GM21381 (cell line): ENCODE measurements at regions not wholly inside any gene's neighbourhood (a gene's known extent, or its start where the extent isn't known, plus 50 kb on each side); places are given as distances from the start of the nearest gene placed in this dataset.
"Not testable (repeated sequence)": the region's sequence is repeated elsewhere in the genome, so short reads cannot be mapped to it uniquely, and the experiment has no call there.

Experiments
- ATAC-seq: cut with Tn5 transposase; IDR thresholded peaks from one replicate; pipeline ENCODE4 v1.9.1; 2021; ENCODE audit warnings: mild to moderate bottlenecking, moderate library complexity; ENCODE audit not compliant: unreplicated experiment

DNA sequence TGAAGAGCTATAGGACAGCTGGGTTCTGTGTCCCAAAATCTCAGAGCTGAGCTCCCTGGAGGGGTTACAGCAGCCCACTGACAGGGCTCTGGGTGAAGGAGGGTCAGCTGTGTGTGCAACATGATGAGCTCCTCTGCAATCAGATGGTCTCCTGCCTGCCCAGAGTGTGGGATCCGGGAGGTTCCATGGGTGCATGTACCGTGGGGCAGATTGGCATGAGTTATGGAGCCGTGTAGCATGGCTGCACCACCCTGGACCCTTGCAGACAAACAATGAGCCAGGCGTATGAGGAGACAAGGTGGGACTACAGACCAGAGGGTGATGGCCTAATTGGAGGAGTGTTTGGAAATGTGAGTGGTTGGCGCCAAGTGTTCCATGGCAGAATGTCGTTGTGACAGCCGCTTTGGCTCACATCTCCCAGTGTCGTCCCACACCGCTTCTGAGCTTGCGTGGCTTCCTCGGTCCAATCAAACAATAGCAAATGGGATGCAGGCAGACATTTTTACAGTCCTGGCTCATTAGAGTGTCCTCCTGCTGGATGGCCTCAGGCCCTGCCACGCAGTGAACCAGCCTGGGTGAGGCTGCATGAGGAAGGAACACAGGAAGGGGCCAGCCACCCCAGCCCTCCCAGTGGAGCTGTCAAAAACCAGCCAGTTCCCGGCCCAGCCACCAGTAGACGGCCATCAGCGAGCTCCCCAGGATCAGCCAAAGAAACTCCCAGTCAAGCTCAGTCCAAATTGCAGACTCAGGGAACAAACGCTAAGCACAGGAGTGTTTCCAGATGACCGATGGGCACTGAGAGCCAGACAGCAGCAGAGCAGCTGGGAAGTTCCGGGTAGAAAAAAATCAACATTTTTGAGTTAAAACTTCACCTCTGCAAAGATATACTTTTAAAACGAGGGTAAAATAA, 1066.9 kb downstream of the BRD1 start:
- no peak for ATAC-seq

DNA sequence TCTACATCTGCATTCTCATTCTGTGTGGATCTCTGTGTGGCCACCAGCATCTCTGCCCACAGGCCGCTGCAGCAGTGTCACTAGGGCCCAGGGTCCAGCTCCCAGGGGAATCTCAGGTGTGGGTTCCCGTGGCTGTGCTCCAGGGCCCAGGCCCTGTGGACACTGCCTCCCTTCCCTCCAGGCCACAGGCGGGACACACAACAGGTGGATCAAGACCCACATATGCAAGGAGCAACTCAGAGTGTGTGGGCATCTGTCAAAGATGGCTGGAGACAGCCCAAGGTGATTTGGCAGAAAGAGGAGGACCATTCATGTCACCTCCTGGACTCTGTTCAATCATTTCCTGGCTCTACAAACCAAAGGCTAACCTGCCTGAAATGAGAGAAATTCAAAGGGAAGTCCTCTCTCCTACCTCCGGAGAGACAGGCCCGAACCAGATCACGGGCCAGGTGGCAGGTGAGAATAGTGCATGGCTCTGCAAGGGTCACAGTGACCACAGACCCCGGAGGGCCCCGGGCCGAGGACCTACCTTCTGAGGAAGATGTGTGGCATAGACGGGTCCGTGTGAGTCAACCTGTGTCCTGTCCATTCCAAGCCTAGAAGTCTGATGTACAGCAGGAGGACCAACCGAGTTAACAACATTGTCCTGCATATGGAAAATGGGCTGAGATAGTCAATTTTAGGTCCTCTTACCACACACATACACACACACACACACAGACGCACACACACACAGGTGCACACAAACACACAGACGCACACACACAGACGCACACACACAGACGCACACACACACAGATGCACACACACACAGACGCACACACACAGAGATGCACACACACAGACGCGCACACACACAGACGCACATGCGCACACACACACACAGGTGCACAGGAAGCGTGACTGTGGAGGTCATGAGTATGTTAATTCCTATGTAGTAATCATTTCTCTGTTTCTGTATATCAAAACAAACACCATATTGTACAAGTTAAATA, 1068.5 kb downstream of the BRD1 start:
- no peak for ATAC-seq

DNA sequence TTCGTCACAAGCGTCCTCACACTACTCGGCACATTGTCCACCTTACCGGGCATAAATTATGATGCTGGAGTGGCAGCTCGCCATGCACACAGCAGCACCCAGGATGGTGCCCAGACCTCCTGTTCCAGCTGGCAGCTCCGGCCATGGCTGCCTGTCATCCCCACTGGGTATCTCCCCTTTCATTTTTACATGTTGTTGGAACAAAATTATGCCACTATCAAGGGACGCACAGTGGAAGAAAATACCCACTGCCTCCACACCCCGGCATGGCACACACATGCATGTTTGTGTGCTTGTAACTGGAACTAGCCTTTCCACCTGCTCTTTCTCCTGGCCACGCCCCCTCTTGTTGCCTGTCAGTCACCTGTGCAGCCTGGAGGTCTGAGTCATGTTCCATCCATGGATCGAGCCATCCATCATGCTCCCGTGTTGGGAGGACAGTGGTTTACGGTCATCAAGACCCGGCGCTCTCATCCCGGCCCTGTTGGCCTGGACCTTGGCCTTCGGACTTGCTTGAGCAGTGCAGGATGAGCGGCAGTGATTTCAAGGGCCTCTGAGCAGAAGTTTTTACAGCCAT, 1069.6 kb downstream of the BRD1 start:
- ATAC-seq, result no peak

DNA sequence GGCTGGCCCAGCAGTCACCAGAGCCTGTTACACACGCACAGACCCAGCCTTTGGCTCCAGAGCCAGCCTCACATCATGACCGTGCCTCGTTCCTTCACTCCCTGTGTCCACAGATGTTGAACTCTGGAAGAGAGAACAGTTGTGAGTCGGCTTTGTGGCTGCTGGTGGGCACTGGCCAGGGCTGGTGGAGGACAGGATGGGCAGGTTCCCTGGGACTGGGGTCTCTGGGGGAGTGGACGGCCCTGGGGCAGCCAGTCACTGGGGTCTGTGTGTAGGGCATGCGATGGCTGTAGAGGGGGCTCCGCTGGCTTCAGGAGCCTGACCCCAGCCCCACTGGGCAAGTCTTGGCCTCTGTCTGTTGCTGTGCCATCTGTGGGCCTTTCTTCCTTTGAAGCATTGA, 1070.1 kb downstream of the BRD1 start:
- no peak for ATAC-seq

DNA sequence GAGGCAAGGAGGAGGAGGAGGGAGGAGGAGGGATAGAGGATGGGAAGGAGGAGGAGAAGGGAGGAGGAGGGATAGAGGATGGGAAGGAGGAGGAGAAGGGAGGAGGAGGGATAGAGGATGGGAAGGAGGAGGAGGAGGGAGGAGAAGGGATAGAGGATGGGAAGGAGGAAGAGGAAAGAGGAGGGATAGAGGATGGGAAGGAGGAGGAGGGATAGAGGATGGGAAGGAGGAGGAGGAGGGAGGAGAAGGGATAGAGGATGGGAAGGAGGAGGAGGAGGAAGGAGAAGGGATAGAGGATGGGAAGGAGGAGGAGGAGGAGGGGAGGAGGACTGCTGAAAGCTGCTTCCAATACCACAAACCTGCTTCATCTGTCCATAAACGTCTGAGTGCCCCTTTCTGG, 1070.5 kb downstream of the BRD1 start:
- not testable (repeated sequence) for ATAC-seq

DNA sequence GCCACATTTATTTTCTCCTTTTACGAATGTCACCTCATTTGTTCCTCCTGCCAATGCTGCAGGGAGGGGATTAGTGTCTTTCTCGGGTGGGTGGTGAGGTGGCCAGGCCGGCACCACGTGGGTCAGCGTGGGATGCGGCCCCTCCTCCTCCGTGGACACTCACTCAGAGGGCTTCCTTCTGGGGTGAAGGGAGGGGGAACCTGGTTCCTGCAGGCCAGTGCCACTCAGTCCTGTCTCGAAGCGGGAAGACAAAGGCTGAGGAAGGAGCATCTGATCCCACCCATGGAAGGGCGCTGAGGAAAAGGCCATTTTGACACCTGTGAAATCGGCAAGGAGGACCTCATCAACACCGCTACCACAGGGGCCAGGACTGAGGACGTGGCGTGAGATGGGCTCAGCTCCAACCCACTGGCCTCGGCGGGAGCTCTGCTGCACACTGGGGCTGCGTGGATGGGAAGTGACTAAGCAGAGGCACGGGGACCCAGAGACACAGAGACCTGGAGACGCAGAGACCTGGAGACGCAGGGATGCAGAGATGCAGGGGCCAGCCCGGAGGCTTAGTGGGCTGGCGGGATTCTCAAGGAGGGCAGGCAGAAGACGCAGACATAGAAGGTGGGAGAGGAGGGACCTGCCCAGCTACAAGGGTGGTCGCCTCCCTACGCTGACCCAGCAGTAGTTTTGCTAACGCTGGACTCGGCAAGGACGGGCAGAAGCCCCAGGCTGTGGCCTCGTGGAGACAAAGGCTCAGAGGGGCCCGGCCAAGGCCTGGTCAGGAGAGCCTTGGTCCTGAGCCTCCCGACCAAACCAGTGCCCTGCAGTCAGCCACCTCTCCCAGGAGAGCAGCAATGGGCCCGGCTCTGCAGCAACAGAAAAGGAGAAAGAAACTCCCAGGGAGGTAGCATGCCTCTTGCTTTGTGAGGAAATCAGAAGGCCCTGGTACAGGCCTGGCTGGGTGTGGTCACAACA, 1071.2 kb downstream of the BRD1 start:
- ATAC-seq, result no peak

DNA sequence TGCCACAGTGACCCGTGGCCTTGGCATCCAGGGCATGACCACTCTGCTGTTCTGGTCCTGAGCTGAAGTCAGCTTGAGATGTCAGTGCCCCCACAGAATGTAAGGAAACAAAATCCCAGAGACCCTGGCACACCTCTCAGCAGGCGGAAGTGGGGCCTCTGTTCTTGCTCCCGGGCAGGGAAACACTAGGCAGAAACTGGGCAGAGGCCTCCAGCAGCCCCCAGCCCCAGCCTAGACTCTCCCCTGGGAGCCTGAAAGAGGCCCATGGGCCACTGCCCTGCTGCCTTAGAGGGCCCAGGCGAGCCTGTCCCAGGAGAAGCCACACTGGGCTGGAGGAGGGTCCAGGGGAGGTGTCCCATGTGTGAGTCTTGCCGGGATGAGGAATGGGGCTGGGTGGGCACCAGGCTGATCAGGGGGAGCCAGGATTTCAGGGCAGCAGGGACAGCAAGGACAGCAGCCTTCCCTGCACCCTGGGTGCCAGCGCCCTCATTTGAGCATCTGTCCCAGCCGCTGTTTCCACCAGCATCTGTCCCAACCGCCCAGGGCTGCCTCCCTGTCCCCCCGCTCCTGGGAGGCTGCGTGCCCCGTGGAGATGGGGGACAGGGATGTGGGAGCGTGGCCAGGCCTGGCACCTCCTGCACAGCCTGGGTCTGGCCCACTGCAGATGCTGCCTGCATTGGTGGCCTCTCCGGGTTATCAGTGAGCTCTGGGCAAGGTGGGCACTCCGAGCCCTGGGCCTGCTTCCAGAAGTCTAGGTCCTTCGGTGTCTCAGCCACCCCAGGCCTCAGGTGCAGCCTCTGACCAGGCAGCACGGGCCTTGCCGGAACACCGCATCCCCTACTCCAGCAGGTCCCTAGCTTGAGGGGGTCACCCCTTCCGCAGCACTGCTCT, 1072.4 kb downstream of the BRD1 start:
- ATAC-seq, result no peak

DNA sequence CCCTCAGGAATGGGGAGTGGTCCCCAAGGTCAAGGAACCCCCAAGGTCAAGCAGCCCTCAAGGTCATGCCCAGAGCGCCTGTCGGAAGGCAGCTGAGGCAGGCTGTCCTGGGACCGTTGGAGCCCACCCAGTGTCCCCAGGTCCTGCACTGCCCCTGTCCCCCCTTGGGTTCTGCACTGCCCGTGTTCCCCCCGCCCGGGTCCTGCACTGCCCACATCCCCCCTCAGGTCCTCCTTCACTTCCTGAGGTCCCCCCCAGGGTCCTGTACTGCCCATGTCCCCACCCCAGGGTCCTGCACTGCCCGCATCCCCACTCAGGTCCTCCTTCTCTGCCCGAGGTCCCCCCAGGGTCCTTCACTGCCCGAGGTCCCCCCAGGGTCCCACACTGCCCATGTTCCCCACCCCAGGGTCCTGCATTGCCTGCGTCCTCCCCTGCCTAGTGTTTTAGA, 1073.0 kb downstream of the BRD1 start:
- no peak for ATAC-seq

DNA sequence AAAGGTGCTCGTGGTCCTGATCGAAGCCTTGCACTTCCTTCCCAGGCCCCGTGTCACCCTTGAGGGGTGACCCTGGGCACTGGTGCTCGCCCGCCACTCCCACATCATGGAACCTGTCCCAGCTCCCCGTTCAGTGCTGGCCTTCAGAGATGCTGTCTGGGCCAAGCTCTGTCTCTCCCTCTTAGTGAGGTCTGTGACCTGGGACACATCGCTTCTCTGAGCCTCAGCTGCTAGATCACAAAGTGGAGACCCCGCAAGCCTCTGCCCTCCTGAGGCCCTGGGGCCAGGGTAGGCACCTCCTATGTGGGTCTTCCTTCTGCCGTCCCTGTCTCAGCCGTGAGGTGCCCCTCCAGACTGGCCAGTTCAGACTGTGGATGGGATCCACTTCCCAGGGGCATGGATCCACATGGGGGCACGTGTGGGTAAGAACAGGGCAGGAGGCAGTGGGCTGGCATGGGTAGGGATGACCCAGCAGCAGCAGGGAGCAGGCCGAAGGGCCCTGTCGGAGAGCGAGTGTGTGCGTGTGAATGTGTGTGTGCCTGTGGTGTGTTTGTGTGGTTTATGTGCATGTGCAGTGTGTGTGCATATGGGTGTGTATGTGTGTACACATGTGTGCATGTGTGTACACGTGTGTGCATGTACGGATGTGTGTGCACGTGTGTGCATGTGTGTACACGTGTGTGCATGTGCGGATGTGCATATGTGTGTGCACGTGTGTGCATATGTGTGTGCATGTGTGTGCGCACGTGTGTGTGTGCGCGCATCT, 1073.7 kb downstream of the BRD1 start:
- no peak for ATAC-seq

DNA sequence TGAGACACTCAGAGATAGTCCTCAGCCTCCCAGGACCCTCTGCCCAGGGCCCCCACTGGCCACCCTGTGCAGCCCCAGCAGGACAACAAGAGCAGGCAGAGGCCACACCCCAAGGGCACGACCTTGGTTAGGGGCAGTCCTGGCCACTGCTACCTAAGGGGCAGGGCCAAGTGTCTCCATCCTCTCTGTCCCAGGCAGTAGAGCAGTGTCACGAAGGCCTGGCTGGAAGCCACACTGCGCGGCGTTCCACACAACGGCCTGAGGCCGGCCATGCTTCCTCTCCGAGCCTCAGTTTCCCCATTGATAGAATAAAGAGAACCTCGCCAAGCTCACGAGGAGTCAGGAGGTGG, 1074.3 kb downstream of the BRD1 start:
- ATAC-seq, result no peak

DNA sequence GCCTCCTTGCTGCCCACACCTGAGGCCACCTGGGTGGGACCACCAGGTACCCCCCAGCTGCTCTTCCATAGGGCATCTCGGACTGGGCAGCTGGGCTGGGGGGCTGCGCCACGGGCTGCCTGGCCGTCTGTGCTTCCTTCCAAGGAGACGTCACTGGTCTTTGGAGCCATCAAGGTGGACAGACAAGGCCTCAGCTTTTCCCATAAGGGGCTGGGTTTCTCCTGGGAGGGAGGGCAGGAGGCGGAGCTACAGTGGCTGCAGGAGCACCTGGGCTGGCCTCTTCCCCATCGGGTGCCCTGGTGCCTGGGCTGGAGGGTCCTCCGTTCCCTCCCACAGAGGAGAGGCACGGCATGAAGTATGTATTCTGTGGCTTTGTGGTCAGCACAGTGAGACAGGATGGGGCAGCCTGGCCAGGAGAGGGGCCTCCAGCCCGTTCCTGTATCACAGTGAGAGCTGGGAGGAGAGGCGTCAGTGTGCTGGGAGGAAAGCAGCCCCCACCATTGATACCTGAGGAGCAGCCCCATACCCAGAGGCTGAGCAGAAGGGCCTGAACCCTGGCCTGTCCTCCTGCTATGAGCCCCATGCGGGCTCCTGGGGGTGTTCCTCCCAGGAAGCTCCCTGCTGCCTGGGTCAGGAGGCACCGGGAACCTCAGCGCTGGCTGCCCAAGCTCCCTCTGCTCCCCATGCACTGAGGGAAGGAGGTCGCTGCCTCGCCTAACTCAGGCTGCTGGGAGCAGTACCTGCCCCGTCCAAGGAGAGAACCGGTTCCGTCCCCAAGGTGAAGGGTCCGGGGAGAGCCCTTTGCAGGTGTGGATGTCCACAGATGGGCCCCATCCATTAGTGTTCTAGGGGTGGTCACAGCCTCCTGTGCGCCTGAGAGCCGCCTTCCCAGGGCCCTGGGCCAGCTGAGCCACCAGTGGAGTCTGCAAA, 1075.0 kb downstream of the BRD1 start:
- no peak for ATAC-seq

DNA sequence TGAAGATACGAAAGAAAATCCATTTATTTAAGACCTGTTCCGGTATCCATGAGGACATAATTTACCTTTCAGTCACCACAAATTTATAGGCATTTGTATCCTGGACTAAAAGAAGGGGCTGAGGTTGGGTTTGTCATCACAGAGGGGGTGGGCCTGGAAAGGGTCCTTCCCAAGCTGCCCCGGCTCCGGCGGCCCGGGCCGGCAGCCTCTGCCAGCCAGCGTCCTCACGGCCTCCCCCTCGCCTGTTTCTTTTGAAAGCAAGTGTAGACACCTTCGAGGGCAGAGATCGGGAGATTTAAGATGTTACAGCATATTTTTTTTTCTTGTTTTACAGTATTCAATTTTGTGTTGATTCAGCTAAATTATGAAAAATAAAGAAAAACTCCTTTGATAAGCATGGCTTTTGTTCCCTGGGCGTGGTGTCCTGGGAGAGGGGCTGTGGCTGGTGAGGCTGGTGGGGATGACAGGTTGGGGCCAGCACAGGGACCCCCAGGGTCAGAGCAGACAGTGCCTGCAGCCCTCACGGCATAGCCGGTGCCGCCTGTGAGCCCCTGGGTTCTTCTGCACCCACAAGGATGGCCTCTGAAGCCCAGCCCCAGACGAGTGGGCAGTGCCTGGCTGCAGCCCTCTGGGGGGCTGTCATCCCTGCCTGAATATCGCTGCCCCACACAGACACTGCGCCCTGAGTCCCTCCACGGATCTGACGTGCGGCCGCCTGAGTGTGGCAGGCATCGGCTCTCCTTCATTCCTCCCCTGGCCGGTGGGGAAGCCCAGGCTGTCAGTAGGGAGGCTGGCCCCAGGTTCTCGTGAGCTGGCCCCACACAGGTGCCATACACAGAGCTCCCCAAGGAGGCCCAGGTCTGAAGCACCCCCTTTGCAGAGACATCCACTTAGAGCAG, 1075.9 kb downstream of the BRD1 start:
- no peak for ATAC-seq

DNA sequence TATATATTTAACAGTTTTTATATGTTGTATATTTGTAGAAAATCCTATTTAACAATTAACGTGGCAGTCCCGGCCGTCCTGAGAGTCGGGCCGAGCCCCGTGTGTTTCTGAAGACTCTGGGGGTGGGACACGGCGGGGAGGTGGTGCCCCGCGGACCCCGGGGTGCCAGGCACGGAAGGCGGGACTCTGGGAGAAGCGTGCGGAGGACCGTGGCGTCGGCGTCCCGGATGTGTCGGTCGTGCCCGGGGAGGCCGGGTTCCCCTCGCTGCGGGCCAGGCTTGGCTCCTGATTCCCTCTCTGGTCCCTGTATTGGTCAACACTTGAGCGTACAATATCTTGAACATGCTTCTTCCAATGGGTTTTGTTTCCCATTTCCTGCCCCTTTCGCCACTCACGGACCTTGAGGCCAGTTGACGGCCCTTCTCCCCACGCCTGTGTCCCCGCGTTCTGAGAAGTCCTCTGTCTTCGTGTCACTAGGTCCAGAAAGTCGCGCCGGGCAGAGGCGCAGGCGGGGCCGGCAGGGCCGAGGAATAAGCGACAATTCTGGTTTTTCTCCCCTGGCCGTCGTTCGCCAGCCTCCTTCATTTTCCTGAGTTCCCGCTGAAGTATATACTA, 1076.7 kb downstream of the BRD1 start:
- no peak for ATAC-seq

DNA sequence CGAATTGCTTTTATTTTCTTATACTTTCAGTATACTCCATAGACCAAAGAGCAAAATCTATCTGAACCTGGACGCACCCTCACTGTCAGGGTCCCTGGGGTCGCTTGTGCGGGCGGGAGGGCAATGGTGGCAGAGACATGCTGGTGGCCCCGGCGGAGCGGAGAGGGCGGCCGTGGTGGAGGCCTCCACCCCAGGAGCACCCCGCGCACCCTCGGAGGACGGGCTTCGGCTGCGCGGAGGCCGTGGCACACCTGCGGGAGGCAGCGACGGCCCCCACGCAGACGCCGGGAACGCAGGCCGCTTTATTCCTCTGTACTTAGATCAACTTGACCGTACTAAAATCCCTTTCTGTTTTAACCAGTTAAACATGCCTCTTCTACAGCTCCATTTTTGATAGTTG, 1077.4 kb downstream of the BRD1 start:
- no peak for ATAC-seq

DNA sequence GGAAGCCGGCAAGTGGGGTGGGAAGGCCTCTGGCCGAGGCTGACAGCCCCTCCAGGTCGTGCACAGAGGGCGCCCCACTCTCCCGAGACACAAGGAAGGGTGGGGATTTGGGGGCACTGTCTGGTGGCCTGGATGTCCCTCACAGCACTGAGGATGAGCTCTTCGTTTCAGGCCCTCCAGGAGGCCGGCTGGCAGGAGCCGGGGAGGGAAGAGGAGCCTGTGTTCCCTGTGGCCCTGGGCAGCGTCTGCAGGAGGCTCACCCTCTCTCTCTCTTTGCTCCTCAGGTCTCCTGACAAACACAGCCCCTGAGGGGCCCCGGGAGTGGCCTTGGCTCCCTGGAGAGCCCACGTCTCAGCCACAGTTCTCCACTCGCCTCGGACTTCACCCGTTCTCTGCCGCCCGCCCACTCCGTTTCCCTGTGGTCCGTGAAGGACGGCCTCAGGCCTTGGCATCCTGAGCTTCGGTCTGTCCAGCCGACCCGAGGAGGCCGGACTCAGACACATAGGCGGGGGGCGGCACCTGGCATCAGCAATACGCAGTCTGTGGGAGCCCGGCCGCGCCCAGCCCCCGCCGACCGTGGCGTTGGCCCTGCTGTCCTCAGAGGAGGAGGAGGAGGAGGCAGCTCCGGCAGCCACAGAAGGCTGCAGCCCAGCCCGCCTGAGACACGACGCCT, 1078.0 kb downstream of the BRD1 start:
- no peak for ATAC-seq
